NCI-H2107 (cell line): ENCODE measurements at regions not wholly inside any gene's neighbourhood (a gene's known extent, or its start where the extent isn't known, plus 50 kb on each side); places are given as distances from the start of the nearest gene placed in this dataset.
"Not testable (repeated sequence)": the region's sequence is repeated elsewhere in the genome, so short reads cannot be mapped to it uniquely, and the experiment has no call there.

Experiments used
- DNase-seq: peaks from one replicate; lab custom pipeline; 2025; lab: John Stamatoyannopoulos, UW

DNA sequence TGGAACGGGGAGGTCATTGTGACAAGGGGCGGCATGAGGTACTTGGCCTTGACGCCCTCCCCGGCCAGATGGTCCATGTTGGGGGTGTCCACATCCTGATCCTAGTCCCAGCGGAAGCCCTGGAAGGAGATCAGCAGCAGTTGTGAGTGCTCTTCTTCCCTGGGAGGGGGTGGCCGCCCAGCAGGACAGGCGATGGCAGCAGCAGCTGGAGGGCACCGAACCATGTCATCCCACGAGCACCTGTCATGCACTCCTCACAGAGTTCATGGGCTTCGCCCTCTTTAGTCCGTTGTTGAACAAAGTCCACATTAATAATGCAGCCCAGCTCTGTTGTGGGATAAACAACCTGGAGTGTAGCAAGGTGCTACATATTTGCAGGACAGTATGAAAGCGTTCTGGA, 130.7 kb downstream of the UNC93B1 start:
- not testable (repeated sequence) for DNase-seq

DNA sequence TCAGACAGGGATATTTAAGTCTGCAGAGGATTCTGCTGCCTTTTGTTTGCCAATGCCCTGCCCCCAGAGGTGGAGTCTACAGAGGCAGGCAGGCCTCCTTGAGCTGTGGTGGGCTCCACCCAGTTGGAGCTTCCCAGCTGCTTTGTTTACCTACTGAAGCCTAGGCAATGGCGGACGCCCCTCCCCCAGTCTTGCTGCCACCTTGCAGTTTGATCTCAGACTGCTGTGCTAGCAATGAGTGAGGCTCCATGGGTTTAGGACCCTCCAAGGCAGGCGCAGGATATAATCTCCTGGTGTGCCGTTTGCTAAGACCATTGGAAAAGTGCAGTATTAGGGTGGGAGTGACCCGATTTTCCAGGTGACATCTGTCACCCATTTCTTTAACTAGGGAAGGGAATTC, 132.7 kb downstream of the UNC93B1 start:
- DNase-seq = not testable (repeated sequence)

DNA sequence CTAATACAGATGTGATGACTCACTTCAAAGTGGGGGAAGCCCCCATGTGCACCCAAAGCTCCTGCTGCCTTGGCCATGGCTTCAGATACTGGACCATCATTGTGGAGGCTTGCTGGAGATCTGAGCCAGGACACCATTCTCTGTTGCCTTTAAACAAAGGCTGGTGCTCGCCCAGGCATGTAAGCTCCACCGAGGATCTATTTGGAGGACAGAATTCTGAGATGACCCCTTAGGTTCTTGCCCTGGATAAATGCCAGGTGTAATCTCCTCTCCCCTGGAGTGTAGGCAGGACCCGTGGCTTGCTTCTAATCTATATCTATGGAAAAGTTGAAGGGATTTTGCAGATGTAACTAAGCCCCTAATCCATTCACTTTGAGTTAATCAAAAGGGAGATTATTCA, 141.0 kb downstream of the UNC93B1 start:
- not testable (repeated sequence) for DNase-seq

DNA sequence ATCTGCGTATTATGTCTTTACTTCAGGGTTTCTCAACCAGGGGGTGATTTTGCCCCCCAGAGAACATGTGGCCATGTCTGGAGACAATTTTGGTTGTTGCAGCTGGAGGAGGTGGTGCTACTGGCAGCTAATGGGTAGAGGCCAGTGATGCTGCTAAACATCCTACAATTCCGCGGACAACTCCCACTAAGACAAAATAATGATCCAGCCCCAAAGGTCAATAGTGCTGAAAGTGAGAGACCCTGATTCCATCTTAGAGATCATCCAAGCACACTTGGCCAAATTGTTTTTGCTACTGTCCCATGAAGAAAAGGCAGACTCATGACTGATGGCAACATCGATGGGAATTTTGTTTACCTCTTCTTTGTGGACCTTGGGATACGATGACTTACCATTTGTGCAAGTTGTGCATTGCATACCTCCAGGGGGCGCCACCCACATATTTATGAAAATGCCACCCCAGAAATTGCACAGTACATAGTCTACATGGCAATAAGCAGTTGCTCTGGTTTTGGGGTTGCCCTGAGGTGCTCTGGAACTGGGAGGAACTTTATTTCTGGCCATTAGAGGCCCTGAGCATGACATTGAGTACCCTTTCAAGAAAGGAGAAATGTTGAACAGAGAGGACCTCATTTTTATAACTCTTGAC, 144.3 kb downstream of the UNC93B1 start:
- DNase-seq = not testable (repeated sequence)

DNA sequence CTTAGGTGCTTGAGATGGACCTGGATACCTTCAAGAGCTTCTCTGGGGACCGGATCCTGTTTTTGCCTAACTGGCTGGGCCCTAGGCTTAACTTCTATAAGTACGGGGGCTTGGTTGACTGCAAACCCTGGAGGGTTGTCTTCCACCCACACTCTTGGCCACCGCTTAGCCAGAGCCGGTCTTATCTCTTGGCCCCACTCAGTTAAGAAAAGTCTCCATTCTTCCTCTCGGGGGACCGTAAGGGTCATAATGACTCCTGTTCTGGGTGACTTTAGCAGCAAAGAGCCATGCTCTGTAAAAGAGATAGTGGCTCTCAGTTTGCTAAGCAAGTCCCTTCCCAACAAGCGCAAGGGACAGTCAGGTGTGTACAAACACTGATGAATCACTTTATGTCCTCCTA, 153.2 kb downstream of the UNC93B1 start:
- not testable (repeated sequence) for DNase-seq

DNA sequence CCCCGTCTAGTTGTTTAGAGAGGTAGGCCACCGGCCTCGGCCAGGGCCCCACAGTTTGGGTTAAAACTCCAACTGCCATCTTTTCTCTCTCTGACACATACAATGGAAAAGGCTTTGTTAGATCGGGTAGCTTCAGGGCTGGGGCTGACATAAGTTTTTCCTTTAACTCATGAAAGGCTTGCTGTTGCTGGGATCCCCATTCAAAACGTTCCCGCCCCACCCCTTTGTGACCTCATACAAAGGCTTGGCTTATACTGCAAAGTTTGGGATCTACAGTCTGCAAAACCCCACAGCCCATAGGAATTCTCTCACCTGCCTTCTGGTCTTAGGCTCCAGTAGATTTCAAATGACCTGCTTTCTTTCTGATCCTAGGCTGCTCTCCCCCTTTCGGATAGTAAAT, 154.1 kb downstream of the UNC93B1 start:
- not testable (repeated sequence) for DNase-seq

DNA sequence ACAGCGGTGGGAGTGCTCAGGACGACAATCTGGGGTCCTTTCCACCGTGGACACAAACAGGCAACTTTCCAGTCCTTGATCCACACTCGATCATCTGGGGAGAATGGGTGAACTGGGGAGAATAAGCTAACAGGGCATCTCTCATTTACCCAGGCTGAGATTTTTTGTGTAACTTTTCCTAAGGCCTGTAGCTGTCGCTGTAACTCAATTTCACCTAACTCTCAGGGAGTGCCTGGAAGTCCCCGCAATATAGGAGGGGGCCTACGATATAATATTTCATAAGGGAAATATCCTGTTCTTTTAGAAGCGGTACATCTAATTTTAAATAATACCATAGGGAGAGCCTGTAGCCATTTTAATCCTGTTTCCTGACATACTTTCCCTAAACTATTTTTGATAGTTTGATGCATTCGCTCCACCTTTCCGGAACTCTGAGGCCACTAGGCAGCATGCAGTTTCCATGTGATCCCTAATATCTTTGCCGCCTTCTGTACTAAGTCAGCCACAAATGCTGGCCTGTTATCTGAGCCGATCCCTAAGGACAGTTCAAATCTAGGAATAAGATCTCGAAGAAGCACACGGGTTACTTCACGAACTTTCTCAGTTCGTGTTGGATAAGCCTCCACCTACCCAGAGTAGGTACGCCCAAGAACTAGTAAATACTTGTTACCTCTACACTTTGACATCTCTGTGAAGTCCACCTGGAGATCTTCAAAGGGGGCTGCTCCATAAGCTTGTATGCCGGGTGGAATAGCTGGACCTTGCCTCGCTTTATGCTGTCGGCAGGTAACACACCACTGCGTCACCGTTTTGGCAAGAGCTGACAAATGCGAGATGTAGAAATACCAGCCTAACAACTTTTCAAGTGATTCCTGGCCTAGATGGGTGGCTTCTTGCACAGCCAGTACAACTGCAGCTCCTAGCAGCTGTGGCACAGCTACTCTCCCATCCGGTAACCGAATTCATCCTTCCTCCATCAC, 155.7 kb downstream of the UNC93B1 start:
- DNase-seq = not testable (repeated sequence)

DNA sequence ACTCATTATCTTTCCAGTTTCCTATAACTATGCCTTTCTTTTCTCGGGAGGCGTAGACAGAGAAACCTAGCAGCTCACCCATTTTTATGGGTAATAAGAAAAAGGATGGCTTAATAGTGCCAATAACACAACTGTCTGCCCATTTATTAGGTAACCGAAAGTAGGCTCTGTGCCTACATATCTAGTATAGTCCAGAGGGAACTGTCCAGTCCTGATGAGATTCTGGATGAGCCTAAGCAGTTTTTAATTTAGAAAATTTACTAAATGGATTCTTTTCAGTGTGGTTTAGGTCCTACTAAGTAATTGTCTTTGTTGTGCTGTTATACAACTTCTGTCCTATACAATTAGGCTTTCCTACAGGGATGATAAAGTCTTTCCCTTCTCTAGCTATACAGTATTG, 157.6 kb downstream of the UNC93B1 start:
- DNase-seq = not testable (repeated sequence)

DNA sequence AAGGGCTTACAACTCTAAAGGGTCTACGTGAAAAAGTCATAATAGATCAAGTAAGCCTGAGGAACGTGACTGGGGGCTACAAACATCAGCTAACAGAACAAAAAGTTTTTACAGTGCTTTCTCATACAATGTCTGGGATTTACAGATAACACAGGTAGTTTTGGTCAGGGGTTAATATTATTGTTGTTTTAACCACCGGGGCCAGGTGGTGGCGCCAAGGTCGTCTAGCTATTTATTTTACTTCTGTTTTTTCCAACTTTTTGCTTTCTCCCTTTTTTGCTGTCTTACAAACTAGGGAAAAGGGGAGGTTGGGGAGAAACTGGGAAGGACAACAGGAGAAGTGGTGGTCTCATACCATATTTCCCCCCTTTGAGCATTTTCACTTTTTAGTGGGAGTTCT, 158.6 kb downstream of the UNC93B1 start:
- not testable (repeated sequence) for DNase-seq

DNA sequence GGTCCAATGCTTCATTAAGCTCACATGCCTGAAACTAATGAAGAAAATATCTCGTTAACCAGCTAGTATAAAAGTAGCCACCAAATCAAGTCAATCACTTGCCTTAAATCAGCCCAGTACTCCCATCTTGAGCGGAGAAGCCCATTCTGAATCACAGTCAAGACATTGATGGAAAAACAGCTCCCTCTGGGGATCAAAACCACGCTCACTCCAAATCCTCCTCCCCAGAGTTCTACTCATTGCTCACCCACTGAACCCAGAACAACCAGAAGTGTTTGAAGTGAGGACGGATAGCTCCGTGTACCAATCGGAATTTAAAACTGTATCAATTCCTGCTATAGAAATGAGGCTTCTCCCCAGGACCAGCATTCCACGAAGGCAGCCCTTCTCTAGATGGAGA, 163.3 kb downstream of the UNC93B1 start:
- DNase-seq = not testable (repeated sequence)

DNA sequence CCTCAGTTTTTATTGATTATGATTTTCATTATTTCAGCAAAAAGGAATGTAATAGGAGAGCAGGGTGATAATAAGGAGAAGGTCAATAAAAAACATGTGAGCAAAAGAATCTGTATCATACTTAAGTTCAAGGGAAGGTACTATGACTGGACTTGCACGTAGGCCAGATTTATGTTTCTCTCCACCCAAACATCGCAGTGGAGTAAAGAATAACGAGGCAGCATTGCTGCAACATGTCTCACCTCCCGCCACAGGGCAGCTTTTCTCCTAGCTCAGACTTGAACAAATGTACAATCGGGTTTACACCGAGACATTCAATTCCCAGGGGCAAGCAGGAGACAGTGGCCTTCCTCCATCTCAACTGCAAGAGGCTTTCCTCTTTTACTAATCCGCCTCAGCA, 155.7 kb upstream of the ALDH3B2 start:
- not testable (repeated sequence) for DNase-seq

DNA sequence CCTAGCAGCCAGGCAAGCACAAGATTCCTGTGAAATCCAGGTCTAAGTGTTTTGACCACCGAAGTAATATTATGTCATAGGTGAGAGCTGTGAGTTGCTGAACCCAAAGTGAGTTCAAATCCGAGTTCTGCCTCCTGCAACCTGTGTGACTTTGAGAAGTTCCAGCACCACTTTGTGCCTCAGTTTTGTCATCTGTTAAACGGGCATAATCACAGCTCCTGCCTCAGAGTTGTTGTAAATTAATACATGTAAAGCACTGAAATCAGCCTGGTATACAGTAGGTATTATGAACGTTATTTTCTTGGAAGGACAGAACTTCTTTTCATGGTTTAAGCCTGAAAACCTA, 152.5 kb upstream of the ALDH3B2 start:
- DNase-seq = not testable (repeated sequence)

DNA sequence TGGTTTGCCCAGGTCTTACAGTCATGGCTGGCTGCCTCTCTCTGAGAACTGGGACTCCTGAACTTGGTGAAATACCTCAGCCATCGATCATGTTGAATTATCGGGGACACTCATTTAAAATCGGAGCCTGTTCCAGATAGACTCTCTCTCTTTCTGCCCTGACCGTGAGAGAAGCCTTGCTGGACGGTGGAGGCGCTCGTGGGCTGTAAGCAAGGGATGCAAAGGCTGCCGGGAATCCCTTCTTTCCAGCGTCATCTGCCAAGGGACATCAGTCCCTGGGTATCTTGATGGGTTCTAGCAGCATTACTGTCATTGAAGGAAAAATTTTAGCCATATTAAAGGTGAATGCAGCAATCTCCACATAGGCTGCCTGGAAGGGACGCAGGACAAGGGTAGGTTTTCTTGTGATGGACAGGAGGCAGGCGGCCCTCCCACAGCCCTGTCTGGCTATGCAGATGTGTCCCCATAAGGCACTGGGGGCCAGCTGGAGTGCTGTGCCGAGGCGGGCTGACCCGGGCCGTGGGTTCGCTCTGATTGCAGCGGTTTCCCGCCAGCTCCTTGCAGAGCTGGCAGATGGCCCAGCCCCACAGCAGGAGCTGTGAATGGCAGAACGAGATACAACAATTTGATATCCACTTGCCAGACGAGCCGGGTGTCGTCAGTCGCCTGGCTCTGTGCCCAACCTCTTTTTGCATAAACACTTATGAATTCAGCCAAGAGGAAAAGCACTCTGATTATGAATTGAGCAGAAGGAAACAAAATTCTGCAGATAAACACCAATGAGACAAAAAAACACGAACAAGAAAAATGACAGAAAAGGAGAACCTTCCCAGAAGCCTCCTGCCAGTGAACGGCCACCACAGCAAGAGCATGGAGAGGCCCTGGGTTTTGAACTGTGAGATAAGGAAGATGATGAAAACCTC, 151.9 kb upstream of the ALDH3B2 start:
- peak; percentile 42 for DNase-seq

DNA sequence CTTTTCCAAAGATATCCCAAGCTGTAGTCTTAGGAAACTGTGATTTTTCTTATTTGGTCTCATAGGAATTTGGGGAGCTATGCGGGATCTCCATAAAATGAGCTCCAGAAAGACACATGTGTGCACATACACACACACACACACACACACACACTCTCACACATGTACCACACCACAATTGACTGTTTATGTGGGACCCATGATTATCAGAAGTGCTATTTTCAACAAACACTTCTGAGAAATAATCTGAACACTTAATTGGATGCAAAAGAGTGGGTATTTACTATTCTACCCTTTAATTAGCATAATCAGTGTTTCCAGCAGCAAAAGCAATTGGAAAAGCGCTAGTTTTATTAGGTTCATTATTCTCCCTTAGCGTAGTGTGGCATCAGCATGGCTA, 150.4 kb upstream of the ALDH3B2 start:
- DNase-seq = not testable (repeated sequence)

DNA sequence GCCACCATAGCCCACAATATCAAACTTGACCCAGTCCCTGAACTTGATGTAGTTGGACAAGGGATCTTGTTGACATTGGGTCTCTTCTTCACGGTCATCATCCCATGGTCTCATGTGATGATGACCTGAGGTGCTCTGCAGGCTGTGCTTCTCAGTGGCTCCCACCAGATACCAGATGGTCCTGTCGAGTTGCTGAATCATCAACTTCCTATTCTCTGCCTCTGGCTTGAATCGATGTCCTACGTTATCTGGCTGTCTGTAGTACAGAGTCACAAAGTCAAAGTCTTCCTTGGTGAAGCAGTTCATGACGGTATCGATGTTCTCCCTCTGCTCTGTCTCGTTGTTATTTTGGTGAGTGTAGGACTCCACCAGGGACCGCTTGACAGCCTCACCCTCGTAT, 145.7 kb upstream of the ALDH3B2 start:
- DNase-seq = no peak

DNA sequence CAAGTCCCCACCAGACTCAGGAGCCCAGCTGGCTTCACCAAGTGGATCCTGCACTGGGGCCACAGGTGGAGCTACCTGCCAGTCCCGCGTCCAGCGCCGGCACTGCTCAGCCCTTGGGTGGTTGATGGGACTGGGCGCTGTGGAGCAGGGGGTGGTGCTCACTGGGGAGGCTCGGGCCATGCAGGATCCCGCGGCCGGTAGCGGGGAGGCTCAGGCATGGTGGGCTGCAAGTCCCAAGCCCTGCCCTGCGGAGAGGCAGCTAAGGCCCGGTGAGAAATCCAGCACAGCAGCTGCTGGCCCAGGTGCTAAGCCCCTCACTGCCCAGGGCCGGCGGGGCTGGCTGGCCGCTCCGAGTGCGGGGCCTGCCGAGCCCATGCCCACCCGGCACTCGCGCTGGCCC, 143.1 kb upstream of the ALDH3B2 start:
- not testable (repeated sequence) for DNase-seq

DNA sequence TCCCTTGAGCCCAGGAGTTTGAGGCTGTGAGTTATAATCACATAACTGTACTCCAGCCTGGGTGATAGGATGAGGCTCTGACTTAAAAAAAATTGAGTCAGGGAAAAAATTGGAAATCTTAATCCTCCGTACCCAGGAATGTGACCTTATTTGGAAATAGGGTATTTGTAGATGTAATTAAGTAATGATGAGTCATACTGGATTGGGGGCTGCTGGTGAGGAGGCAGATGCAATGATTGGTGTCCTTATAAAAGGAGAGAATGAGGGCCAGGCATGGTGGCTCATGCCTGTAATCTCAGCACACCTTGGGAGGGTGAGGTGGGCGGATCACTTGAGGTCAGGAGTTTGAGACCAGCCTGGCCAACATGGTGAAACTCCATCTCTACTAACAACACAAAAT, 134.9 kb upstream of the ALDH3B2 start:
- not testable (repeated sequence) for DNase-seq

DNA sequence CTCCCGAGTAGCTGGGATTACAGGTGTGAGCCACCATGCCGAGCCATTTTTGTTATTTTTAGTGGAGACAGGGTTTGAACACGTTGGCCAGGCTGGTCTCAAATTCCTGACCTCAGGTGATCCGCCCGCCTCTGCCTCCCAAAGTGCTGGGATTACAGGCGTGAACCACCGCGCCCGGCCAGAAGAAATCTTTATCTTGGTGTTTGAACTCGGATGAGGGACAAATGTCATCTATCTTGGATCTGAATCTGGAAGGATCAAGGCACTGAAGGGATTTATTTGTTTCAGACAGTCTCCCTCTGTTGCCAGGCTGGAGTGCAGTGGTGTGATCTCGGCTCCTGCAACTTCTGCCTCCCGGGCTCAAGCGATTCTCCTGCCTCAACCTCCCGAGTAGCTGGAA, 133.5 kb upstream of the ALDH3B2 start:
- DNase-seq = not testable (repeated sequence)

DNA sequence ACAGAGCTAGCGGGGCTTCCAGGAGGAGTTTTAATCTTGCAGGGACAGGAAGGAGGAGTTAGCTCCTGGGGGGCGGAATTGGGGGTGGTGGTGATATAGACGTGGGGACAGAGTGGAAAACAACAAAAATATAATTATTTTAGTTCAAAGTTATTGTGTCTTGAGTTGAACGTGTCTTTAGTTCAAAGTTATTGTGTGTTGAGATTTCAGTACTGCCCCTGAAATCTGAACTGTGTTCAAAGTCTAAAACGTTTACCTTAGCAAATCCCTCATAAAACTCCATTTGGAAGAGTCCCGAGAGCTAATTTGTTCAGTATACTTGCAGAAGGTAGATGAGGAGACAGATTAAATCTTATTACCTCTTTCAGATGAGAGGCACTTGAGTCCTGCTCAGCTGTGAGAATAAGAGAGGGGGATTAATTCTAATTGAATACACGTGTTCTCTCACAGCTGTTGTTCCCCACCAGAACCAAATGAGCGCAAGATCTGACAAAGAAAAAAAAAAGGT, 132.4 kb upstream of the ALDH3B2 start:
- not testable (repeated sequence) for DNase-seq

DNA sequence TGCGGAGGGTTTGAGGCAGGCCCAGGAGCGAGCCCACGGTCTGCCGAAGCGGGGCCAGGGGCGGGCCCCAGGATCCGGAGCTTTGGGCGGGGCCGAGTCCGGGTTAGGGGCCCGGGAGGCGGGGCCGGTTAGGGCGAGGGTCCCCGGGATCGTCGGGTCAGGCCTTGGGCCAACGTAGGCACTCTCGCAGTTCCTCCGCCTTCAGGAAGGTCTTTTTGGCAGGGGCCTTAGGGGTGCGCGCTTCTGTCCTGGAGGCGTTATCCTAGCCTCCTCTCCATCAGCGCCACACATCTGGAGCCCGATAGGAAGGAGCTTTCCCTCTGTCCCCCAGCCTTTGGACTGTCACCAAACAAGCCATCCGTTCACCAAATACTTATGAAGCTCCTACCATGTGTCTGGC, 131.8 kb upstream of the ALDH3B2 start:
- DNase-seq = not testable (repeated sequence)

DNA sequence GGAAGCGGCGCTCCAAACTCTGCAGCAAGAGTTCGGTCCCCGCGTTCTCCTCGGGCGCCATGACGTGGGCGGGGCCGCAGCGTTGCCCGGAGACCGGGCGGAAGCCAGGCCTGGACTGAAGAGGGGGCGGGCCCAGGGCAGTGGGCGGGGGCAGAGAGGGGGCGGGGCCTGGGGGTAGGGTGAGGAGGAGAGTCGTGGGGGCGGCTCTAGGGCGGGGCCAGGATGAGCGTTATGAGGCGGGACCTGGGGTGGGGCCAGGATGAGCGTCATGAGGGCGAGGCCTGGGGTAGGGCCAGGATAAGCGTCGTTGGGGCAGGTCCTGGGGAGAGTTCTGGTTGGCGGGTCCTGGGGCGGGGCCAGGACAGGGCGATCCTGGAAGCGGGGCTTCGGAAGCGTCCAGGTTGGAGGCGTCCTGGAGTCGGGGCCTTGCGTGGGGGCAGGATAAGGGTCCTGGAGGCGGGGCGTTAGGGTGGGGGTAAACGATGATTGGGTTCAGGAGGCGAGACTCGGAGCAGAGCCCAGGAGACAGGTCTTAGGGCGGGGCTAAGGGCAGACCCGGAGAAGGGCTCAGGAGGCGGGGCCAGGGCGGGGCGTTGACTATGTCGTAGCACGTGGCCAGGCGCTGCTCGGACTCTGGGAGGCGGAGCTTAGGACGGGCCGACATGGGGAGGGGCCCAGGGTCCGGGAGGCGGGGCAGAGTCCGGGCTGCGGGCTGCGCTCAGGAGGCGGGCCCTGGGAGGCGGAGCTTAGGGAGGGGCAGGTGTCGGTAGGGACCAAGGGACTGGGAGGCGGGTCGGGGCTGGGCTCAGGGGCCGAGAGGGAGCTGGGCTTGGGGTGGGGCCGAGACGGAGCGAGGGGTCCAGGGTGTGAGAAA, 131.1 kb upstream of the ALDH3B2 start:
- peak; percentile 78 for DNase-seq
